Activated naive CD8-positive, alpha-beta T cell treated with anti-CD3 and anti-CD28 coated beads, Interleukin-2, amount 50 U/mL, for 24 hours (primary cell): ENCODE measurements at regions not wholly inside any gene's neighbourhood (a gene's known extent, or its start where the extent isn't known, plus 50 kb on each side); places are given as distances from the start of the nearest gene placed in this dataset.
"Not testable (repeated sequence)": the region's sequence is repeated elsewhere in the genome, so short reads cannot be mapped to it uniquely, and the experiment has no call there.

Experiments
- ATAC-seq: fragments of 150-1000 bp; cut with Tn5 transposase; one replicate; pipeline ENCODE4 v1.10.0; 2021
- DNase-seq: peaks from one replicate; pipeline ENCODE4 v3.0.0; 2021
- H3K27ac Mint-ChIP-seq: one replicate; pipeline ENCODE4 v1.8.0; 2021; ENCODE audit warnings: mild to moderate bottlenecking, mixed read lengths
- H3K27me3 Mint-ChIP-seq: one replicate; pipeline ENCODE4 v1.8.0; 2021; ENCODE audit warnings: mixed read lengths
- H3K36me3 Mint-ChIP-seq: one replicate; pipeline ENCODE4 v1.8.0; 2021; ENCODE audit warnings: low read depth, mixed read lengths
- H3K4me1 Mint-ChIP-seq: one replicate; pipeline ENCODE4 v1.8.0; 2021; ENCODE audit warnings: mixed read lengths
- H3K4me3 Mint-ChIP-seq: one replicate; pipeline ENCODE4 v1.8.0; 2021; ENCODE audit warnings: mild to moderate bottlenecking, moderate library complexity, mixed read lengths
- H3K9me3 Mint-ChIP-seq: one replicate; pipeline ENCODE4 v1.8.0; 2021; ENCODE audit warnings: mixed read lengths

DNA sequence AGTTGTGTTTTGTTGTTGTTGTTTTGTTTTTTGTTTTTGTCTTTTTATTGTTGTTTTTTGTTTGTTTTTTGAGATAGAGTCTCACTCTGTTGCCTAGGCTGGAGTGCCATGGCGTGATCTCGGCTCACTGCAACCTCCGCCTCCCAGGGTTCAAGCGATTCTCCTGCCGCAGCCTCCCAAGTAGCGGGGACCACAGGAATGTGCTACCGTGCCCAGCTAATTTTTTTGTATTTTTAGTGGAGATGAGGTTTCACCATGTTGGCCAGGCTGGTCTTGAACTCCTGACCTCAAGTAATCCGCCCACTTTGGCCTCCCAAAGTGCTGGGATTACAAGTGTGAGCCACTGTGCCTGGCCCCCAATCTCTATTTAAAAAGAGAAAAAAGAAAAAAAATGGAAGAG is 109.0 kb upstream of the DAPK1 start:
- H3K27ac Mint-ChIP-seq, H3K9me3 Mint-ChIP-seq, H3K4me1 Mint-ChIP-seq, ATAC-seq, H3K36me3 Mint-ChIP-seq, H3K27me3 Mint-ChIP-seq, H3K4me3 Mint-ChIP-seq, DNase-seq: not testable (repeated sequence)

DNA sequence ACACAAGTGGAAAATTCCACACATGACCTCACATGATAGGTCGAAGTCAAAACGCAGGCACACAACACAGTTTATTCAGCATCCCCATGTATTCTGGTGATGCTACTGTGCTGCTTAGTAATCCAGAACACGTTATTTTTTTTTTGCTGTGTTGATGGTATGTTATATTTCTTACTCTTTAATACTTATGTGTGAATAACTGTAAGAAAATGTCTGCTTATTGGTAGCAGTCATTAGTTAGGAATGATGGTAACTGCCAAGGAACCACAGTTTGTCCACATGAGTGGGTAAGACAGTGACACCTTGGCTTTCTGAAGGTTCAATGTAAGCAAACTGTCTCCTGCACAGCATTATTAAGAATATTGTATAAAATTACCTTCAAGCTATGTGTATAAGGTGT is 107.7 kb upstream of the DAPK1 start:
- Mint-ChIP-seq H3K4me1 (no peaks in the 10 kb centered on the region), H3K4me3 (no peak overlapping the region), H3K27me3 (peaks cover 4% of the 10 kb centered on the region), H3K9me3 (no peaks in the 10 kb centered on the region), H3K27ac (no peak overlapping the region), H3K36me3 (no peaks in the 10 kb centered on the region)
- ATAC-seq (no peak), DNase-seq (no peak)

DNA sequence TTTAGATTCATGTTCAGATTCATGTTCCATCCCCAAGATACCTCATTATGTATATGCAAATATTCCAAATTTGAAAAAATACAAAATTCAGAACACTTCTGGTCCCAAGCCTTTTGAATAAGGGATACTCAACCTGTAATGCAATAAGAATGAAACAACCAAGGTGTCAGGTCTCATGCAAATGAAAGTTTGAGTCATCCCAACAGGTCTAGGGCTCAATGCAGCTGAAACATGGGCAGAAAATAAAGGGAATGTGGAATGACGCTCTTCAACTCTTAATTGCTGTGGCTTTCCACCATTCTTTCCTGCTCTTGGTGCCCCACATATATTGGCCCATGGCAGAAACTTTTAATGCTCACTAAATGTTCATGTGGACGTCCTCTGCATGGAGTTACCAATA is 107.3 kb upstream of the DAPK1 start:
- peaks cover 4% of the 10 kb centered on the region for H3K27me3 Mint-ChIP-seq
- no peaks in the 10 kb centered on the region for H3K36me3 Mint-ChIP-seq
- DNase-seq (no peak), ATAC-seq (no peak)
- no peaks in the 10 kb centered on the region for H3K4me1 Mint-ChIP-seq
- no peaks in the 10 kb centered on the region for H3K9me3 Mint-ChIP-seq
- no peak overlapping the region for H3K4me3 Mint-ChIP-seq
- H3K27ac Mint-ChIP-seq, result no peak overlapping the region

DNA sequence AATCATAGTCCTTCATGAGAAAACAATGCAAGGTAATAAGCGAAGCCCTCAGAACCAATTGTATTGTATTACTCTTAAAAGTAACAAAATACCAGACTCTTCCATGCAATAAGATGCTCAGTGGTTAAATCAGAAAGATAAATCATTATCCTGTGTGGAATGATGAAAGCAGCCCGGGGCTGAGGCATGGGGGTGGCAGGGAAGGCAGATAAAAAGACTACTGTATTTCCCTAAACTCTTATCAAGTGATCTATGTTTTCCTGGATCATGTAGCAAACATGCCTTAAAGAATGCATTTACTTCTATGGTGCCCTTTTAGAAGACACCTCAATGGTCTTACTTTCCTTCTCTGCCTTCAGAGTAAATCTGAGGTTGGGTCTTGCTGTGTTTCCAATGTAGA is 105.6 kb upstream of the DAPK1 start:
- Mint-ChIP-seq H3K4me3 (no peak overlapping the region), H3K27me3 (peaks cover 4% of the 10 kb centered on the region), H3K9me3 (no peaks in the 10 kb centered on the region), H3K4me1 (no peaks in the 10 kb centered on the region), H3K27ac (no peak overlapping the region), H3K36me3 (no peaks in the 10 kb centered on the region)
- ATAC-seq, result no peak
- no peak for DNase-seq

DNA sequence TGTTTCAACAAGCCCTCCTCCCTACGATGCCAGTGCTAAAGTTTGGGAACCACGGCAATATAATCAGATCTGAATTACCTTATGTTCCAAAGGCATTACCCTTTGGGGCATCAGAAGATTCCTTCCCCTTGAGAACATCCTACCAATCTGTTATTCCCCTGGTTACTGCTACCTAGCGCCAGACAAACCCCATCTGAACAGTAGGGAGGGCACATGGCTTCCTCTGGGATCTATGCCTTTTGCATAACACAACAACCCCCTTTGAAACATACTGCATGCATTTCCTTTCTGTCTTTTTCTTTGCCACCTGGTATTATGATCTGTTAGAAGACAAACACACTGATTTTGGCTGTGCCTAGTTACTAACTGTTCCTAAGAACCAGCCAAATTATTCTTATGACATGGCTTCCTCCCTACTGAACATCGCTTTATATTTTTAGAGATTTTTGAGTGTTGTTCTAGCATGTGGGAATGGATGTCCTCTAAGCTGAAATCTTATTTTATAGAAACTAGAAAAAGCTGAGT is 103.9 kb upstream of the DAPK1 start:
- no peak for ATAC-seq
- H3K4me3 Mint-ChIP-seq, result no peak overlapping the region

DNA sequence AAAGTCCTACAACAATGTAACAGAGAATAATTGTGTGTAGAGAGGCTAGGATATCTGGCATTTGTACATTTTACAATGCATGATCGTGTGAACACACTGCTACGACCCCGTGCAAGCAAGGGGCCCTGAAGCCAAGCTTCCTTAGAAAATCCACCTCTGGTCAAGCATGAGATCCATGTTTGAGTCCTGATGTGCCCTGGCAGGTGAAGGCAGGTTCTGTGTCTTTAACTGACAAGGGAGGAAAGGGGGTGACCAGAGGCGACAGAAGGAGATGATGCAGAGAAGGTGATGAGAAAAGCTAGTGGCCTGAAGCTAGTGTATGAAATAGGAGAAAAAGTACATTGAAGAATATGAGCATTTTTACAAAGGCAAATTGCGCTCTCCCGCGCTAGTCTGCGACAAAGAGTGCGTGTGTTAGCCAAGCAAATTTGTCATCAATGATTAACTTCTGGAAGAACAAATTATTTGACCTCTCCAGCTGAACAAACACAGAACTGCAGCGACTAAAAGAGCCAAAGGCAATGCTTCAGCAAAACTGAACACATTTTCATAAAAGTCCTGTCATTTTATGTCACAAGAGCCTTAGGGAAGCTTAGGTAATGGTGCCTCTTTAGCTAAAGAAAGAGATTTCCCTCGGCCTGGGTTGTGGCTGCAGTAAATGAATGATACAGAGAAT is 101.7 kb upstream of the DAPK1 start:
- peaks cover 3% of the 10 kb centered on the region for H3K27me3 Mint-ChIP-seq
- no peak overlapping the region for H3K4me3 Mint-ChIP-seq
- H3K9me3 Mint-ChIP-seq, result no peaks in the 10 kb centered on the region
- DNase-seq (no peak), ATAC-seq (no peak)
- no peaks in the 10 kb centered on the region for H3K4me1 Mint-ChIP-seq
- H3K36me3 Mint-ChIP-seq, result no peaks in the 10 kb centered on the region
- H3K27ac Mint-ChIP-seq, result no peak overlapping the region

More for the DNA sequence above, 103.9 kb upstream of the DAPK1 start:
- H3K4me1 Mint-ChIP-seq, result no peaks in the 10 kb centered on the region
- no peak overlapping the region for H3K27ac Mint-ChIP-seq
- H3K36me3 Mint-ChIP-seq, result no peaks in the 10 kb centered on the region
- DNase-seq, result no peak
- H3K27me3 Mint-ChIP-seq, result peaks cover 4% of the 10 kb centered on the region
- no peaks in the 10 kb centered on the region for H3K9me3 Mint-ChIP-seq

DNA sequence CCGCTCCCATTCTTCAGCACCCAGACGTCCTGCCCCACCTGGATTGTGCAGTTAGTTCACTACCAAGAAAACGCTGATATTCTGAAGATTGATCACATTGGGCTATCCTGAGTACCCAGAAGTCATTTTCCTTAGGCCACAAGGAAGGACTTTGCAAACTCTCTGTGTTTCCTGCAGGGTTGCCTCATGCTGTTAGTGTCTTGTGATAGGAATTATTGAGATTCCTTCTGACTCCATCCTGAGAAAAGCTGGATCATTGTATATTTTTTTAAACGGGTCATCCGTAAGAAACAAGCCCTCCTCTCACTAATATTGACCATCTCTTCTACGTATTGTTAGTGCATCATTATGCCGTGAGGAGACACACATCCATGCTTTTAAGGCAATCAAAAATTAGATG is 96.0 kb upstream of the DAPK1 start:
- Mint-ChIP-seq H3K9me3 (no peaks in the 10 kb centered on the region), H3K36me3 (no peaks in the 10 kb centered on the region)

DNA sequence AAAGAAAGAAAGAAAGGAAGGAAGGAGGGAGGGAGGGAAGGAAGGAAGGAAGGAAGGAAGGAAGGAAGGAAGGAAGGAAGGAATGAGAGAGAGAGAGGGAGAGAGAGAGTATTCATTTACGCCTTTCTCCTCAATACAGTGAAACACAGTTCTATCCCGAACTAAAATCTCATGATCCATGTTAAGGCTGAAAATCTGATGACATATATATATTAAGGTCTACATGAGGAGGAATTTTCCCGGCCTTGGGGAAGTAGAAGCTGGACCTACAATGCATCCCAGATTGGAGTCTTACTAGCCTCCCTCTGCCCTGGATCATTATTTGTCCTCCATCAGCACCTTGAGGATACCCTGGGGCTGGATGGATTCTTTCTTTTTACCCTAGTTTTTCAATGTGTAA is 95.1 kb upstream of the DAPK1 start:
- Mint-ChIP-seq H3K4me3 (no peak overlapping the region), H3K4me1 (no peaks in the 10 kb centered on the region), H3K9me3 (no peaks in the 10 kb centered on the region), H3K27ac (no peak overlapping the region), H3K36me3 (no peaks in the 10 kb centered on the region), H3K27me3 (peaks cover 2% of the 10 kb centered on the region)
- ATAC-seq, result no peak
- no peak for DNase-seq

More for the DNA sequence above, 96.0 kb upstream of the DAPK1 start:
- peaks cover 2% of the 10 kb centered on the region for H3K27me3 Mint-ChIP-seq
- no peaks in the 10 kb centered on the region for H3K4me1 Mint-ChIP-seq
- DNase-seq (no peak), ATAC-seq (no peak)
- no peak overlapping the region for H3K27ac Mint-ChIP-seq
- no peak overlapping the region for H3K4me3 Mint-ChIP-seq

DNA sequence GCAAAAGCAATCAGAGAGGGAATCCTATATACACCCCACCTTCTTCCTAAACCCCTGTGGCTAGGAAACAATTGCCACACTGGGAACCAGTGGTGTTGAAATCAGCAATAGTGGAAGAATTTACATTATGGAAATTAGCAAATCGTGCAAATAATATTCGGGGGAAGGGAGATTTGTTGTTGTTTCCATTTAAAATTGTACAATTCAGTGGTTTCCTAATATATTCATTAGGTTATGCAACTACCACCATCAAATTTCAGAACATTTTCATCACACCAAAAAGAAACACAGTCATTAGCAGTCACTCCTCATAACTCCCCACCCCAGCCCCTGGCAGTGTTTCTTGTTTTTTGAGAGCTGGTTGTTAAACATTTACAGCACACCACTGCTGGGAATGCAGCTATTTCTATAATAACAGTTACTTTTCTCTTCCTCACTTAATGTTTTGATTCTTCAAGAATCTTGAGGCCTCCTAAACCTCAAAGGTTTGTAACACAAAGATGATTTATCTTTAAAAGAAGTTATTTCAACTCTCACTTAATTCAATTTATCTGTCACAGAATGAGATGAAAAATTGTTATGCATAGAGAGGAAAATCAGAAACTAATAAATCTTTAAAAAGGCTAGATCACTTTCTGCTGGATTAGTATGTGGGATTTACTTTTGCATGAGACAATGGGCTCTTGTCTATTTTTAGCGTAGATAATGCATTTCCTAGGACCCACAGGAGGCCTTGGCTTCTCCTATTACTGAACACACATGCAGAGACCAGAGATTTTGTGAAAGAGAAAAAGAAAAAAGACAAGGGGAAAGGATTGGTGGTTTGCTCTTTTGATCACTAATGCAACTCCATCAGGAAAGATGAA is 91.8 kb upstream of the DAPK1 start:
- H3K27ac Mint-ChIP-seq, result no peak overlapping the region
- ATAC-seq, result no peak
- H3K9me3 Mint-ChIP-seq, result no peaks in the 10 kb centered on the region
- no peak overlapping the region for H3K4me3 Mint-ChIP-seq
- H3K4me1 Mint-ChIP-seq, result no peaks in the 10 kb centered on the region
- H3K36me3 Mint-ChIP-seq, result no peaks in the 10 kb centered on the region
- peaks cover 2% of the 10 kb centered on the region for H3K27me3 Mint-ChIP-seq
- DNase-seq, result no peak

DNA sequence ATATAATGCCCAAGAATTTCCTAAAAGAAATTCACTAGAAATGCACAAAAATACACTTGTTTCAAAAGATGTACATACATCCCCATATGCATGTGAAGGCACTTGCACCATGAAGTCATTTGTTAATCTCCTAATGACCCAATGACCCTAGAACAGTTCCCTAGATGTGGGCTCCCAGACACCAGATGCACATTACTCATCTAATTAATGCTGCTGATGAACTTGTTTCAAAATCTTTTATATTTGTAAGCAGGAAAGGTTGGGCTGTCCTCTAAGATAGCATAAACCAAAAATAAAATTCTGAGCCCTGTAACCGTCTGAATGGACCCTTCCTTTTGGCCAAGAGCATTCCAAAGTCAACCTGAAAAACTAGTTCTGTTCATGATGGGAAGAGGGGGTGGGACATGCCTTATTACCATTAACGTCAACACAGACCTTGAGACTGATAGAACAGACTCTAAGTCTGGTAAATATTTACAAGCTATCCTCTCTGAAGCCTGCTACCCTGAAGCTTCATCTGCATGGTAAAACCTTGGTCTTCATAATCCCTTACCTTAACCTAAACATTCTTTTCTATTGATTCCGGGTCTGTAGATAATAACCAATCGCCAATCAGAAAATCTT is 91.0 kb upstream of the DAPK1 start:
- Mint-ChIP-seq H3K27me3 (peaks cover 2% of the 10 kb centered on the region), H3K9me3 (no peaks in the 10 kb centered on the region), H3K36me3 (no peaks in the 10 kb centered on the region), H3K4me1 (no peaks in the 10 kb centered on the region), H3K4me3 (no peak overlapping the region), H3K27ac (no peak overlapping the region)
- DNase-seq, result no peak
- no peak for ATAC-seq

DNA sequence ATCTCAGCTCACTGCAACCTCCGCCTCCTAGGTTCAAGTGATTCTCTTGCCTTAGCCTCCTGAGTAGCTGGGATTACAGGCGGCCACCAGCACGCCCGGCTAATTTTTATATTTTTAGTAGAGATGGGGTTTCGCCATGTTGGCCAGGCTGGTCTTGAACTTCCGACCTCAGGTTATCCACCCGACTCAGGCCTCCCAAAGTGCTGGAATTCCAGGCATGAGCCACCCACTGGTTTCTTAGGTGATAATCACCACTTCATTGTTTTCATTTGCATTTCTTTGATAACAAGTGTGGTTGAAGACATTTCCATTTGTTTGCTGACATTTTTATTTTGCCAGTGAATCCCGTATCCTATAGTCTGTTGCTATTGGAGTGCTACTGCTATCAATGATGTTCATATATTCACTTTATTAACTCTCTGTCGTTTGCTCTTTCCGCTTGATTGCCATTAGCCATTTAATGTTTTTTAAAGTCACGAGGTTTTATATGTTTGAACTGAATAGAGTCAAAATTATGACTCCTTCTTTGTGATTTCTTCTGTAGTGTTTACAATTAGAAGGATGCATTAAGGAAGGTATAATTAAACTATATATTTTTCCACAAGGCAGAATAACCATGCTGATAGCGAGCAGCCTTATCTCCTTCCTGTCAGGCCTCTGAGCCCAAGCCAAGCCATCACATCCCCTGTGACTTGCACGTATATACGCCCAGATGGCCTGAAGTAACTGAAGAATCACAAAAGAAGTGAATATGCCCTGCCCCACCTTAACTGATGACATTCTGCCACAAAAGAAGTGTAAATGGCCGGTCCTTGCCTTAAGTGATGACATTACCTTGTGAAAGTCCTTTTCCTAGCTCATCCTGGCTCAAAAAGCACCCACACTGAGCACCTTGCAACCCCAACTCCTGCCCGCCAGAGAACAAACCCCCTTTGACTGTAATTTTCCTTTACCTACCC is 87.3 kb upstream of the DAPK1 start:
- DNase-seq, ATAC-seq, H3K4me1 Mint-ChIP-seq, H3K9me3 Mint-ChIP-seq, H3K36me3 Mint-ChIP-seq, H3K4me3 Mint-ChIP-seq, H3K27ac Mint-ChIP-seq, H3K27me3 Mint-ChIP-seq: not testable (repeated sequence)

DNA sequence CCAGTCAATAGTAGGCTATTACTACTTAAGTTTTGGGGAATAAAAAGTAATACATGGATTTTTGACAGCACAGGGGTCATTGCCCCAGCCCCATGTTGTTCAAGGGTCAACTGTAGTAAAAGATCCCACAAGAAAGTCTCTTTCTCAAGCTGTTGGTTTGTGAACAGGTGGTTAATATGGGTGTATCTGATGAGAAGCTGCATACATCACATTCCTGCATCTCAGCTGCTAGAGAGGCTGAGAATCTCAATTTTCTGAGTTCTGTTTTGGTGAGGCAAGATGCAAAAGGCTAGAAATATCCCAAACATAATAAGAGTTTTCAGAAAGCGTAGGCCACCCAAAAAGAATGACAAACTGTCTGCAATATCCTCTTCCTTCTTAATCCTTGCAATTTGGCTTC is 76.8 kb upstream of the DAPK1 start:
- ATAC-seq (no peak), DNase-seq (no peak)
- H3K4me1 Mint-ChIP-seq, result no peaks in the 10 kb centered on the region
- no peaks in the 10 kb centered on the region for H3K36me3 Mint-ChIP-seq
- H3K27me3 Mint-ChIP-seq, result no peaks in the 10 kb centered on the region
- H3K4me3 Mint-ChIP-seq, result no peak overlapping the region
- peaks cover 5% of the 10 kb centered on the region for H3K9me3 Mint-ChIP-seq
- H3K27ac Mint-ChIP-seq, result no peak overlapping the region

DNA sequence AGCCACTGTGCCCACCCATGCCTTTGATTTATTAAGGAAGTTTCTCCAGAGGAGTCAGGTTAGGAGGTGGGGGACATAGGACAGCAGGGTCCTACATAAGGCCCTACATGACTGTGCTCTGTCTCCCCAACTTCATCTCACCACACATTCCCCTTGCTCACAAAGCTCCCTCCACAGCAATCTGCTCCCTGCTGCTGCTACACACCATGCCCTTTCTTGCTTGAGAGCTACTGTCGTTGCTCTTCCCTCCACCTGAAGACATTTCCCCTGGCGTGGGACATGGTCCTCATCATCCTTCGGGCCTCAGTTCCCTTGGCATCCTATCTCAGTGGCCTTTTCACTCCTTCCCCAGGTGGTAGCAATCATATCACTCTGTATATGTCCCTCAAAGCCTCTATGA is 75.9 kb upstream of the DAPK1 start:
- no peaks in the 10 kb centered on the region for H3K36me3 Mint-ChIP-seq
- ATAC-seq (no peak), DNase-seq (no peak)
- no peaks in the 10 kb centered on the region for H3K4me1 Mint-ChIP-seq
- no peaks in the 10 kb centered on the region for H3K27me3 Mint-ChIP-seq
- H3K9me3 Mint-ChIP-seq, result peaks cover 9% of the 10 kb centered on the region
- H3K27ac Mint-ChIP-seq, result no peak overlapping the region
- no peak overlapping the region for H3K4me3 Mint-ChIP-seq

DNA sequence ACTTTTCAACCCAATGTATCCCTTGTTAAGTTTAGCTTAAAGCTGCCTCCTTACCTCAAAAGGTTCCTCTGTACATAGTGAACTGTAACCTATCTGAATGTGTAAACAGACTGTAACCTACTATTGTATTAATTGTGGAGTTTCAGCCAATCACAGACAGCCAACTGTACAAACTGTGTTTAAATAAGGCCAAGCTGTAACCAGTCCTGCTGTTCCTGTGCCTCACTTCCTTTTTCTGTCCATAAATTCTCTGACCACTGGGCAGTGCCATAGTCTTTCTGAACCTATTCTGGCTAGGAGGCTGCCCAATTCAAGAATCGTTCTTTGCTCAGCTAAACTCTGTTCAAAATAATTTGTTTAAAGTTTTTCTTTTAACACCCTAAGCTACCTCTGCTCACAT is 74.7 kb upstream of the DAPK1 start:
- no peaks in the 10 kb centered on the region for H3K4me1 Mint-ChIP-seq
- no peak for DNase-seq
- ATAC-seq, result no peak
- H3K27me3 Mint-ChIP-seq, result no peaks in the 10 kb centered on the region
- H3K4me3 Mint-ChIP-seq, result no peak overlapping the region
- H3K27ac Mint-ChIP-seq, result no peak overlapping the region
- no peaks in the 10 kb centered on the region for H3K36me3 Mint-ChIP-seq
- H3K9me3 Mint-ChIP-seq, result peaks cover 9% of the 10 kb centered on the region
